ENCODE measurements at regions not wholly inside any gene's neighbourhood (a gene's known extent, or its start where the extent isn't known, plus 50 kb on each side); places are given as distances from the start of the nearest gene placed in this dataset.

GRCh38 chr13:88074794-88075510 is 403.8 kb downstream of the SLITRK5 start:
- TF ChIP-seq CTCF (IDR thresholded peaks at IDR 0.05) (no peak), POLR2A (IDR thresholded peaks at IDR 0.05) (no peak)

All from esophagus squamous epithelium (tissue), 4 donors.